GM19035 (cell line): ENCODE measurements at regions not wholly inside any gene's neighbourhood (a gene's known extent, or its start where the extent isn't known, plus 50 kb on each side); places are given as distances from the start of the nearest gene placed in this dataset.

ENCODE experiments used
- ATAC-seq: cut with Tn5 transposase; IDR thresholded peaks from one replicate; pipeline ENCODE4 v1.9.1; 2021; ENCODE audit not compliant: unreplicated experiment

DNA sequence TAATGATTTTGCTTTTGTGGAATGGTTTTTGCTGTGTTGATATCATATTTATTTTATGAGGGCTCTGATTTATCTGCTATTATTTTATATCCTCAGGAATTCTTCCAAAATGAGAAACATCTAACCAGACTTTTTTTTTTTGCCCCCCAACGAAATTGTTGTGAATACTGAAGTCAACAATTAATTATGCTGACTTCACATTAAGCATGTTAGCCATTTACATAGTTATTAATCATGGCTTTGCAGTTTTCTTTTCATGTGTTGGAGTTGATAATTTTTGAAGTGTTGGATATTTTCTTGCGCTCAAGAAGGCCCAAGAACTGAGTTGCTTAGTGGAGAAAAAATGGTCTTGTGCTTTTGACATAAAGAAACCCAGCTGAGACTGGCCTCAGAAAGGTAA, 246.6 kb upstream of the CRY1 start:
- ATAC-seq: no peak

DNA sequence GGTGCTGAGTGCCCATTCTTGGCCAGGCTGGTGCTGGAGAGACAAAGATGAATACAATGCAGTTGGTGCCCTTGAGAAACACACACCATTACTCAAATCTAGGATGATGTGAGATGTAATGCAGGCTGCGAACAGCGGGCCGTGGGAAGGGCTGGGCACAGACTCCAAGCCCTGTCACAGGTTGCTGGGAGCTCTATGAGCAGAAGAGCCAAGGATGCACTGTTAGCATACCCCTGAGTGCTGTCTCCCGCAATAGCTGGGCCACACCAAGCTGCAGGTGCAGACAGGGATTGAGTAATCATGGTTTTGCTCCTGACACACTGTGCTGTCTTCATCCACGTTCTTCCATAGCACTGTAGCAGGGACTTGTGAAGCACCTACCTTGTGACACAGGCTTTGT, 247.5 kb upstream of the CRY1 start:
- ATAC-seq: no peak

DNA sequence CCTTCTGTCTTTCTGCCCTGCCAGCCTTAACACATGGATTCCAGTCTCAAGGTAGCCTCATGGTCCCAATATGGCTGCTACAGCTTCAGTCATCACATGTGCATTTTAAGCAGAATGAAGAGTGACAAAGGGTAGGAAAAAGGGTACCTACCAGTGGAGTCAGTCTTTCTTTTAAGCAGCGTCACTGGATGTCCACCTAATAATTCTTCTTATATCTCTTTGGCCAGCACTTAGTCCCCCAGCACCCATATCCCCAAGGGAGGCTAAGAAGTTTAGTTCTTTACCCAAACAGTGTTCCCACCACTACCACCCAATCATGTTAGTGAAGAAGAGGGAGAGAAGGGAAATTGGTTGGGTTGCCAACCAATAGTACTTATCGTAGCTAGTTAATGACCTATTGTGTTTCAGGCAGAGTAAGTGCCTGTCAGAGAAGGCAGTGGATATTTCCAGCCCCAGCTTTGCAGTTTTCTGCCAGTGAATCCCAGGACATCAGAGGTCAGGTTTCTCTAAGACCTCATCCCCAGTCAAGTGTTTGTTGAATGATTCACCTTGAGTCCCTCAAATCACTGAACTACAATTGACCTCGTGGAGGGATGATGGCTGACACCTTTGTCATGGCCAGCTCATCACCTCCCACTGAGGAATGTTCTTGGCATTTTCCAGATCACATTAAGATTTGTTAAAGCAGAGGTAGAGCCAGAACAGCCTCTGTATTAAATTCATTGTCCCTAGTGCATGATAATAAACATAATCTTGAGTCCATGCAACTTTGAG, 250.9 kb upstream of the CRY1 start:
- no peak for ATAC-seq

- ATAC-seq: no peak
Observed at GRCh38 chr12:107347261-107347660, 253.9 kb upstream of the CRY1 start.

GRCh38 chr12:107349008-107349747, 255.8 kb upstream of the CRY1 start:
- ATAC-seq: no peak

DNA sequence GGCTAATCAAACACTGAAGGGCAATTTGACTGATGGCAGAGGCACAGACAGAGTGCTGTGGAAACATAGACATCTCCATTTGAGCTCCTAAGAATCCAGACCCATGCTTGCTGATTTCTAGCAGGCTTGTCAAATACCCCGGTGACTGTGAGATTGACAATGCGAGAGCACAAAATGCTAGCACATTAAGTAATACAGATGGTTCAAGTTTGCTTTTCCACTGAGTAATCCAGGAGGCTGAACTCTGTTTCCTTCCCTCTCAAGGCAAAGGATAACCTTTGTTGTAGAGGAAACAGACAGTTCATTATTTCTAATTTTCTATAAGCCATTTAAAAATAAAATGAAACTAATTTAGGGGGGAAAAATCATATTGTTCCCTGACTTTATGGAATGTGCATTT, 256.5 kb upstream of the CRY1 start:
- ATAC-seq: no peak

GRCh38 chr12:107351109-107351508, 257.8 kb upstream of the CRY1 start:
- no peak for ATAC-seq

GRCh38 chr12:107351713-107352112, 258.4 kb upstream of the CRY1 start:
- no peak for ATAC-seq

DNA sequence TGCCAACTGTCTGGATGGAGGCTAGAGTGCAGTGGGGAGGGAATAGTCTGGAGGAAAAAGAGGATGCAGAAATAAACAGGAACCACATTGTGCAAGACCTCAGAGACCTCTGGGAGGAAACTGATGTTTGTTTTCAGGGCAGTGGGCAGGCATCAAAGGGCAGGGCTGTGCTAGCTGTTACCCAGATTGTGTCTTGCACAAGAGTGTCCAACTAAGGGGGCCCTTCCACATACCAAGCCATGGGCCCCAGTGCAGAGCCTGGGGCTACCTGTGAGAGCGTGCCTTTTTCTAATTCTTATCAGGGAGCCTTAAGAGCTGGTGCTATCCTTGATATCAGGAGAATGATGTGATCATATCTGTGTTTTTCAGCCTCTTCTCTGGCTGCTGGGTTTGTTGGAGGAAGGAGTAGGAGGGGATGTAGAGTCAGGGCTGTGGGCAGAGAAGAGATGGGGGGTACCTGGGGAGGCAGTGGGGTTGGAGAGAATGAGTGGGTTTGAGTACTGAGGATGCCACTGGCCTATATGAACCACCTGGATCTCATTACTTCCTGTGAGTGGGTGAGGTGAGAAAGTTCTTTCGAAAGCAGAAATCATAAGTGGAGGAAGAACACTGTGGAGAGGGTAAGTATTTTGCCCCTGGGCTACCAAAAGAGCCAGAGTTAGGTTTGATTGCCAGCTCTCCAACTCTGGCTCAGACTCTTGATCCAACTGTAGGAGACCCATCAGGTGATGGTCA, 259.2 kb upstream of the CRY1 start:
- no peak for ATAC-seq

DNA sequence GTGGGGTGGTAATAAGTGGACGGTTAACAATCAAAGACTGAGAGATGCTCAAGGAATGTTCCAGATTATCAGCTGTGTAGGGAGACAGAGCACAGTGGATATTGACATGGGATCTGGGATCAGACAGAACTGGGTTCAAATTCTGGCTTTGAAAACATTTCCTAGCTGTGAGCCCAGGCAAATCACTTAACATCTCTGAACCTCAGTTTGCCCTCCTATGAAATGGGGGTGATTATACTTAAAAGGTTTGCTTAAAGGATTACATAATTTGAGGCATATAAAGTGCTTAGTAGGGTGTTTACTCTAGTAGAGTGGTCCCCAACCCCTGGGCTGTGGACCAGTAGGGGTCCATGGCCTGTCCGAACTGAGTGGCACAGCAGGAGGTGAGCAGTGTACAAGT, 260.0 kb upstream of the CRY1 start:
- ATAC-seq: no peak

DNA sequence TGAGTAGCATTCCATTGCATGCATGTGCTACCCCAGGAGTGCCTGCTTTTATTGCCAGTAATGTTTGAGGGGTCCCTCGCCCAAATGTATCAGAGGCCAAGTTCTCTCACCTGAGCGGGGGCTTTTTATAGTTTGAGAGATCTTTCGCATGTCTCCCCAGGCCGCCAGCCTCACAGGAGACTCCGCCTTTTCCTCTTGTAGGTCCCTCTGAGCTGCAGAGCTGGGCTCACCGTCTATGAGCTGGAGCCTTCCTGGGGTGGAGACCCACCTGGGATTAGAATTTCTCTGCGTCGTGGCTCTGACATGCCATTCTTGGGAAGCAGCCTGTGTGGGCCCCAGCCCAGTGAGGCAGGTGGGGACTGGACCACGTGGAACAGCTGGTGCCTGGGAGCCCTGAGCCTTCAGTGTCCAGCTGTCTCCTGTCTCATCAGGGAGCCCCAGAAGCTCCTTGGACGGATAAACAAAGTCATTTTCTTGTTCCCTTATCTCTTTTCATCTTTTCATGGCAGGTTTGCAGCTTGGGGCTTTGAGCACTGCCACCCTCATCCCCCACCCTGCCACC, 261.7 kb upstream of the CRY1 start:
- ATAC-seq: no peak

DNA sequence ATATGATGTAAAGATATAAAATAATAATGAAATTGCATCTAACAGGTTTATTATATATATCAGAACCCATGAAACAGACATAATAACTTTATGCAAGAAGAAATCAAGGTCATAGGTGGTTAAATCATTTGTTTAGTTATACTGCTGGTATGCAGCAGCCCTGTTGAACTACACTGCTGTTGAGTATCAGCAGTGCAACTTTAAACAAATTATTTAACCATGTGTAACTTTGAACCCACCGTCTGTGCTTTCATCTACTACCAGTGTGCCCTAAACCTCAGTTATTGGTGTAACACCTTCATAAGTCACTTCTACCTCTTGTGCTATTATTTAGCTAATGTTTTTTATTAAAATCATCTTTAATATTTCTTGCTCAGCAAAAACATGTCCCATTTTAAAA, 262.3 kb upstream of the CRY1 start:
- ATAC-seq: no peak

DNA sequence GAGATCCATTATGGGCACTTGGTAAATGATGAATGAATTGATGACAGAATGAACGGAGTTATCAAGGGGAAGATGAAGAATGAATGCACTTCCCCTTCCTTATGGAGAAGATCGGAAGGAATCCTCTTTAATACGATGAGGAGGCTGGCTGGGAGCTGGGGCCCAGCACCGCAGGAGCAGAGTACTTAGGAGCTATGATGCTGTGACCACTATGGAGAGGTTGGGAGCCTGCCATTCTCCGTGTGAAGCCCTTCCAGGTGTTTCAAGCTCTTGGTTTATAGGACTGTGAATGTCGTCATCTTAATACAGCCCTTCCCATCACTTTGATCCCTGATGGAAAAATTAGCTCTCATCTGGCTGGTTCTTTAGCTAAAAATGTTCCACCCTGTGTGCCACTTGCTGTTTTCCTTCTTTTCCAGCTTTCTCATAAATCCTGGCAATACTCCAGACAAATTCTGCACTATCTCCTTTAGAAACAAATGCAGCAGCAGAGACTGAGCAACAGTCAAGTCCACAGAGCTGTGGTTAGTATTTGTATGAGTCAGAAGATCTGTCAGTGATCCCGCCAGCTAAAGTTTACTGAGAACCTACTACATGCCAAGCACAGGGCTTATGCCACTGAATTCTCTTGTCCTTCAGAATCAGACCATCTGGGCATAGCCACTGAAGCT, 263.1 kb upstream of the CRY1 start:
- ATAC-seq: no peak

- no peak for ATAC-seq
Observed at GRCh38 chr12:107356937-107357295, 263.6 kb upstream of the CRY1 start.

DNA sequence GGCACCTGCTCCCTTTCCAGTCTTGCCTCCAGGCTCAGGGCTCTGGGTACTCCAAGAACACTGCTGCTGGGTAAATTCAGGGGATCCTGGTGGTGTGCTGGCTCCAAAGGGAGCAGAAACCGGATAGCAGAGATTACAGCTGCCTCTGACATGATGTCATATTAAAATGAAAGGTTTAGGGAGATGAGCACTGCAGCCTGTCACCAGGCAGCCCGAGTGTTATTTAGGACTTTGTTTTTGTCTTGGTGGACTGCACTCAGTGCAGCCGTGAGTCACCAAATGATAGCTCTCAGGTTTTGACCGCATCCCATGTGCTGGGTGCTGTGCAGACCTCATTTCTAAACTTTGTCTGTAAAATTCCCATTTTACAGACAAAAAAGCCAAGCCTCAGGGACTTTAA, 266.0 kb upstream of the CRY1 start:
- ATAC-seq: no peak

- no peak for ATAC-seq
Observed at GRCh38 chr12:107360033-107360432, 266.7 kb upstream of the CRY1 start.

GRCh38 chr12:107360482-107360881, 267.1 kb upstream of the CRY1 start:
- no peak for ATAC-seq

DNA sequence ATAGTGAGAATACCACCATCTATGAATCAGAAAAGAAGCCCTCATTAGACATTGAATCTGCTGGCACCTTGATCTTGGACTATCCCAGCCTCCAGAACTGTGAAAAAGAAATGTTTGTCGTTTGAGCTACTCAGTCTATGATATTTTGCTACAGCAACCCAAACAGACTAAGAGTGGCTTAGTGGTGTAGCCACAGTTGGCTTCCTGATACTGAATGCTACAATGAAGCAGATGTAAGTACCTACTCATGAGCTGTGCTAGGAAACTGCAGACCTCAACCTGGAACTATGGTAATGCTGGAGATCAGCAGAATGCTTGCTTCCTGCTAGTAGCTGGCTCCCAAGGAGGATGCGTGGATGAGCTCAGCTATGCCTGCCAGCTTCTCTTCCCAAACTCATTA, 268.6 kb upstream of the CRY1 start:
- ATAC-seq: no peak

DNA sequence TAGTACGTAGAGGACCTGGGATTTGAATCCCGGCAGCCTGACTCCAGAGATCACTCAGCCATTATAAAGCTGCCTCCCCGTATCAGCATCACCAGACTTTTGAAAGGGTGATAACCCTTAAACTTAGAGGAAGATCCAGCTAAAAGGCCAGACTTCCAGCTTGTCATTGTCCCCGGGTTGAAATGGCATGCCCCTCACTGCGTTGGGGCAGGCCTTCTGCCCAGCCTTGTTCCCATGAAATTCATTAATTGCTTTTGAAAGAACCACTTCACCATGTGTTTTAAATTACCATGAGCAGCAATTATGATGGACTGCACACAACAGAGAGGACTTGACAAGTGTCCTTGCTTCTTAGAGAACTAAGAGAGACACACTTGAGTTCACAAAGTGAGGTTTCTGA, 269.6 kb upstream of the CRY1 start:
- no peak for ATAC-seq

DNA sequence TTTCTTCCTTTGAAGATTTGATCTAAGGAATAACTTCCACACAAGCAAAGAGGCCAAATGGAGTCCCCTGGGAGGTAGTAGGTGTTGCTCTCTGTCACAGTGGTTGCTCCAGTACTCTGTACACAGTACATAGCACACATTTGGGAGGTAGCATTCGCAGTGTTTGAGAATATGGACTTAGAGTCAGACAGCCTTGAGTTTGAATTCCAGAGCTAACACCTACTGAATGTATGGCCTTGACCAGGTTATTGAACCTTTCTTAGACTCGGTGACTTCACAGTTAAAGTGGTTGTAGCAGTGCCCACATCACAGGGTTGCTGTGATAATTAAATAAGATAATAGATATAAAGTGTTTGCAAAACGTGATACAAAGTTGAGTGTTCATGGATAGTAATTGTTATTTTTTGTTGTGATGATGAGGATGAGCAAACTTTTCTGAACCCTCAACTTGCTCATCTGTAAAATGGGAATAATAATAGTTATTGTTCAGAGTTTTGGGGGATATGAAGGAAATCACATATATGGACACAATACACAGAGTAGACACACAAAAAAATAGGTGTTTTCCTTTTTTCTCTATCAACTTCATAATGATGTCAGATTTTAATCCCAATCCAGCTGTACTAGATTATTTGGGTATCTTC, 271.6 kb upstream of the CRY1 start:
- no peak for ATAC-seq

- no peak for ATAC-seq
Observed at GRCh38 chr12:107365703-107366102, 272.4 kb upstream of the CRY1 start.
